K562 (cell line): ENCODE measurements at regions not wholly inside any gene's neighbourhood (a gene's known extent, or its start where the extent isn't known, plus 50 kb on each side); places are given as distances from the start of the nearest gene placed in this dataset.

ENCODE experiments used
- ATAC-seq: fragments of 200-7000 bp; cut with Tn5 transposase; 3 replicates; pipeline ENCODE4 v1.9.1; 2020; ENCODE audit warnings: moderate library complexity
- BruUV-seq: library from RNA; stranded (reverse); fragments of 400-500 nt; replicated peaks from 2 replicates; lab custom pipeline; 2021; lab: Mats Ljungman, UMichigan
- CTCF ChIA-PET: fragments of 300-600 bp; formaldehyde crosslinking; extraction: SDS; loops from one replicate; lab custom pipeline; 2021; ENCODE audit warnings: low intra/inter-chr PET ratio; lab: Yijun Ruan, JAX
- POLR2A ChIA-PET: fragments of 300-600, 350-650 bp; sonication (Branson Sonifier 250); formaldehyde crosslinking; extraction: SDS; loops from one replicate; lab custom pipeline; 2021; ENCODE audit warnings: antibody characterized with exemption, inconsistent platforms; lab: Yijun Ruan, JAX
- DNase-seq, 4 experiments: peaks; one replicate each; pipeline versions ENCODE4 v3.0.0 to v3.0.0-alpha.2; 2011 to 2018; ENCODE audit warnings: low spot score in 3 of 4, mixed read lengths in 3 of 4; ENCODE audit errors: extremely low read depth in 1 of 4
- FAIRE-seq: peaks from 2 replicates; lab custom pipeline; 2011; peaks lifted over from hg19 to GRCh38; lab: Jason Lieb, UNC
- H2AFZ ChIP-seq: 2 replicates; pipeline ENCODE4 v1.6.0; 2011; ENCODE audit warnings: low read depth, low read length, control low read depth, inconsistent platforms
- H3K27ac ChIP-seq: fragments of 200-600 bp; 3 replicates; pipeline ENCODE4 v1.8.0; 2011; ENCODE audit warnings: low read depth, mild to moderate bottlenecking, control low read depth, inconsistent platforms, low read length, moderate library complexity, mixed read lengths; ENCODE audit errors: extremely low read depth
- H3K27me3 ChIP-seq, 2 experiments: fragments of 300-600 bp in 1 of 2; 2 replicates in 1 of 2; 3 replicates in 1 of 2; pipeline versions ENCODE4 v1.6.0 to v1.8.0; 2011; ENCODE audit warnings: inconsistent platforms in 2 of 2, low read length in 2 of 2, mild to moderate bottlenecking in 1 of 2, mixed read lengths in 1 of 2, moderate library complexity in 1 of 2; ENCODE audit not compliant: control insufficient read depth in 2 of 2, insufficient read depth in 2 of 2
- H3K36me3 ChIP-seq: fragments of 300-600 bp; 3 replicates; pipeline ENCODE4 v1.8.0; 2011; ENCODE audit warnings: mild to moderate bottlenecking, low read length, inconsistent platforms; ENCODE audit not compliant: control insufficient read depth, insufficient read depth
- H3K4me1 ChIP-seq, 2 experiments: fragments of 200-600 bp in 1 of 2; replicated peaks in 1 of 2; 2 replicates in 1 of 2; 3 replicates in 1 of 2; pipeline versions ENCODE4 v1.5.1 to v1.8.0; 2011; ENCODE audit warnings: inconsistent platforms in 2 of 2, low read length in 2 of 2, mild to moderate bottlenecking in 1 of 2, mixed read lengths in 1 of 2, moderate library complexity in 1 of 2; ENCODE audit not compliant: control insufficient read depth in 2 of 2, insufficient read depth in 2 of 2
- H3K4me2 ChIP-seq: 2 replicates; pipeline ENCODE4 v1.6.1; 2011; ENCODE audit warnings: low read length, control low read depth, inconsistent platforms, mixed read lengths; ENCODE audit not compliant: insufficient read depth
- H3K4me3 ChIP-seq: fragments of 200-600 bp; sonication (generic), shearing (Covaris generic); 2 replicates; pipeline ENCODE4 v1.5.1; 2016; ENCODE audit warnings: control low read depth, inconsistent platforms
- H3K79me2 ChIP-seq: fragments of 200-600 bp; 3 replicates; pipeline ENCODE4 v1.8.0; 2011; ENCODE audit warnings: low read length, inconsistent platforms; ENCODE audit not compliant: control insufficient read depth, insufficient read depth
- H3K9ac ChIP-seq, 2 experiments: 2 replicates each; pipeline versions ENCODE4 v1.6.0 to v1.6.1; 2011; ENCODE audit warnings: low read depth in 2 of 2, low read length in 2 of 2, control low read depth in 1 of 2, inconsistent platforms in 1 of 2, mild to moderate bottlenecking in 1 of 2, mixed read lengths in 1 of 2; ENCODE audit not compliant: insufficient read depth in 1 of 2
- H3K9me1 ChIP-seq: one replicate; pipeline ENCODE4 v1.6.0; 2011; ENCODE audit warnings: inconsistent platforms, mild to moderate bottlenecking, low read length, moderate library complexity; ENCODE audit not compliant: control insufficient read depth, insufficient read depth
- H3K9me3 ChIP-seq: replicated peaks from 2 replicates; pipeline ENCODE4 v1.5.1; 2011; ENCODE audit warnings: low read depth, low read length, inconsistent platforms; ENCODE audit not compliant: control insufficient read depth, insufficient read depth
- H4K20me1 ChIP-seq: replicated peaks from 2 replicates; pipeline ENCODE4 v1.6.1; 2011; ENCODE audit warnings: low read length, inconsistent platforms, mixed read lengths; ENCODE audit not compliant: control insufficient read depth, insufficient read depth
- CTCF ChIP-seq, 3 experiments: IDR thresholded peaks in 2 of 3; conservative IDR thresholded peaks in 1 of 3; 2 replicates each; pipeline ENCODE4 v1.5.1; 2011 to 2012; ENCODE audit warnings: low read length in 3 of 3, mild to moderate bottlenecking in 3 of 3, control low read depth in 2 of 3, improper control_type of control experiment in 1 of 3, inconsistent platforms in 1 of 3, low read depth in 1 of 3, mixed read lengths in 1 of 3, moderate library complexity in 1 of 3; ENCODE audit not compliant: insufficient read depth in 2 of 3
- ETS1 ChIP-seq: conservative IDR thresholded peaks from 2 replicates; pipeline ENCODE4 v1.6.1; 2011; ENCODE audit warnings: low read depth, mild to moderate bottlenecking, low read length; ENCODE audit not compliant: control insufficient read depth
- GATAD2B ChIP-seq: fragments of 450-650 bp; IDR thresholded peaks from 2 replicates; pipeline ENCODE4 v1.6.1; 2017; ENCODE audit warnings: mild to moderate bottlenecking, borderline replicate concordance
- KDM1A ChIP-seq, 2 experiments: fragments of 450-650 bp; IDR thresholded peaks; 2 replicates each; pipeline ENCODE4 v1.6.1; 2016; ENCODE audit warnings: mild to moderate bottlenecking in 2 of 2
- LARP7 ChIP-seq: fragments of 450-650 bp; IDR thresholded peaks from 2 replicates; pipeline ENCODE4 v1.6.1; 2016
- MTA3 ChIP-seq: fragments of 450-650 bp; formaldehyde crosslinking; IDR thresholded peaks from 2 replicates; pipeline ENCODE4 v1.6.1; 2017; ENCODE audit warnings: mild to moderate bottlenecking, borderline replicate concordance
- RB1 ChIP-seq: fragments of 450-650 bp; IDR thresholded peaks from 2 replicates; pipeline ENCODE4 v1.6.1; 2017; ENCODE audit warnings: low read depth, mild to moderate bottlenecking
- RERE ChIP-seq: sonication (generic); formaldehyde crosslinking; IDR thresholded peaks from 2 replicates; pipeline ENCODE4 v1.8.0; 2023; ENCODE audit warnings: missing genetic modification reagents, mild to moderate bottlenecking, borderline replicate concordance
- SIX5 ChIP-seq, 2 experiments: IDR thresholded peaks; 2 replicates each; pipeline ENCODE4 v1.6.1; 2011; ENCODE audit warnings: low read length in 2 of 2, borderline replicate concordance in 1 of 2, low read depth in 1 of 2, mild to moderate bottlenecking in 1 of 2, moderate library complexity in 1 of 2; ENCODE audit not compliant: insufficient read depth in 1 of 2
- SMARCE1 ChIP-seq: fragments of 450-650 bp; IDR thresholded peaks from 2 replicates; pipeline ENCODE4 v1.7.1; 2016; ENCODE audit warnings: mild to moderate bottlenecking
- STAT5B ChIP-seq: fragments of 250-450 bp; sonication (Bioruptor Pico); IDR thresholded peaks from 2 replicates; pipeline ENCODE4 v1.8.0; 2021; ENCODE audit warnings: mild to moderate bottlenecking, inconsistent platforms
- ZHX1 ChIP-seq: fragments of 150-350 bp; conservative IDR thresholded peaks from 2 replicates; pipeline ENCODE4 v1.6.1; 2014; ENCODE audit warnings: low read length
- ZNF347 ChIP-seq: fragments of 450-650 bp; formaldehyde crosslinking; IDR thresholded peaks from 2 replicates; pipeline ENCODE4 v1.4.0; 2020; ENCODE audit warnings: low read depth, mild to moderate bottlenecking, moderate library complexity
- in situ Hi-C: fragments of 300-500 bp; cut with MboI; formaldehyde crosslinking; loops from 4 replicates; pipeline ENCODE4 v1.15.0; 2018; ENCODE audit warnings: inconsistent platforms, mixed read lengths
- intact Hi-C: fragments of 100-400 bp; cut with micrococcal nuclease; formaldehyde crosslinking; loops from 2 replicates; pipeline ENCODE4 v1.14.2; 2022

- Histone ChIP-seq H3K27me3 (no peaks in the 10 kb centered on the region), H3K9me1 (no peaks in the 10 kb centered on the region), H3K79me2 (no peaks in the 10 kb centered on the region), H3K4me3 (no peak overlapping the region), H3K9ac (no peak overlapping the region), H4K20me1 (no peaks in the 10 kb centered on the region), H3K36me3 (no peaks in the 10 kb centered on the region), H2AFZ (no peak overlapping the region), H3K9me3 (no peaks in the 10 kb centered on the region), H3K4me2 (no peak overlapping the region), H3K4me1 (no peaks in the 10 kb centered on the region), H3K27ac (no peak overlapping the region)
- ChIA-PET CTCF (no interaction called here), POLR2A (no interaction called here)
- DNase-seq (no peak), FAIRE-seq (no peak), ATAC-seq (no peak)
- intact Hi-C loops: no loop called here
- BruUV-seq: no TSS peak
- in situ Hi-C loops: no loop called here
- TF ChIP-seq ZHX1 (no peak), RERE (CRISPR knock-in tag) (no peak), LARP7 (no peak), SMARCE1 (no peak), KDM1A (IDR thresholded peaks at IDR 0.05) (no peak), GATAD2B (no peak), RB1 (no peak), CTCF (IDR thresholded peaks at IDR 0.05 in 2 of 3, conservative IDR thresholded peaks at IDR 0.05 in 1 of 3; ENCODE audit: insufficient read depth in 2 of 3, low read depth in 1 of 3, low read length in 3 of 3) (no peak), MTA3 (no peak), STAT5B (CRISPR knock-in tag) (no peak), ETS1 (no peak), ZNF347 (CRISPR knock-in tag) (no peak), SIX5 (IDR thresholded peaks at IDR 0.05; ENCODE audit: borderline replicate concordance in 1 of 2, insufficient read depth in 1 of 2, low read depth in 1 of 2, low read length in 2 of 2) (no peak)
Observed at GRCh38 chr3:86464180-86464579, 526.8 kb downstream of the VGLL3 start.
